CD14-positive monocyte (primary cell): ENCODE measurements at regions not wholly inside any gene's neighbourhood (a gene's known extent, or its start where the extent isn't known, plus 50 kb on each side); places are given as distances from the start of the nearest gene placed in this dataset.

Source experiments
- DNase-seq, 3 donors: peaks; one replicate each; pipeline ENCODE4 v3.0.0-alpha.2; 2011 to 2022
- H2AFZ ChIP-seq: 2 replicates; pipeline ENCODE4 v1.6.0; 2012; ENCODE audit warnings: mild to moderate bottlenecking, low read depth, low read length, inconsistent platforms; ENCODE audit not compliant: insufficient read depth, poor library complexity, severe bottlenecking
- H3K27ac ChIP-seq, 2 donors: 1 replicate in 1 of 2; 2 replicates in 1 of 2; pipeline ENCODE4 v1.5.1; 2012 to 2013; ENCODE audit warnings: low read length in 2 of 2, control low read depth in 1 of 2, inconsistent platforms in 1 of 2, low read depth in 1 of 2, mild to moderate bottlenecking in 1 of 2
- H3K27me3 ChIP-seq, 2 donors: one replicate each; pipeline versions ENCODE4 v1.6.0 to v1.6.1; 2011 to 2013; ENCODE audit warnings: low read length in 2 of 2; ENCODE audit not compliant: control insufficient read depth in 2 of 2, insufficient read depth in 2 of 2
- H3K36me3 ChIP-seq, 2 donors: replicated peaks in 1 of 2; 1 replicate in 1 of 2; 2 replicates in 1 of 2; pipeline versions ENCODE4 v1.5.1 to v1.6.1; 2012 to 2013; ENCODE audit warnings: low read length in 2 of 2, control low read depth in 1 of 2, inconsistent platforms in 1 of 2, mild to moderate bottlenecking in 1 of 2; ENCODE audit not compliant: insufficient read depth in 2 of 2, control insufficient read depth in 1 of 2
- H3K4me1 ChIP-seq, 2 donors: 1 replicate in 1 of 2; 2 replicates in 1 of 2; pipeline versions ENCODE4 v1.5.1 to v1.6.1; 2012 to 2013; ENCODE audit warnings: low read length in 2 of 2, control low read depth in 1 of 2, inconsistent platforms in 1 of 2, mild to moderate bottlenecking in 1 of 2, moderate library complexity in 1 of 2; ENCODE audit not compliant: insufficient read depth in 2 of 2, control insufficient read depth in 1 of 2
- H3K4me2 ChIP-seq: replicated peaks from 2 replicates; pipeline ENCODE3; 2012; ENCODE audit warnings: low read length, moderate library complexity, mild to moderate bottlenecking; ENCODE audit not compliant: poor library complexity, severe bottlenecking; ENCODE audit errors: extremely low read depth
- H3K4me3 ChIP-seq, 3 experiments: fragments of 200-600 bp in 1 of 3; sonication (generic) in 1 of 3; replicated peaks in 1 of 3; 1 replicate in 2 of 3; 2 replicates in 1 of 3; pipeline ENCODE4 v1.5.1; 2011 to 2013; ENCODE audit warnings: low read length in 3 of 3, mild to moderate bottlenecking in 3 of 3, control low read depth in 2 of 3, low read depth in 2 of 3, inconsistent platforms in 1 of 3, moderate library complexity in 1 of 3
- H3K79me2 ChIP-seq: 2 replicates; pipeline ENCODE4 v1.6.0; 2012; ENCODE audit warnings: mild to moderate bottlenecking, control low read depth, inconsistent platforms, low read length, moderate library complexity; ENCODE audit not compliant: insufficient read depth
- H3K9ac ChIP-seq: 2 replicates; pipeline ENCODE4 v1.6.0; 2017; ENCODE audit warnings: low read length, mild to moderate bottlenecking; ENCODE audit not compliant: insufficient read depth, poor library complexity, severe bottlenecking
- H3K9me3 ChIP-seq, 2 donors: replicated peaks in 1 of 2; 1 replicate in 1 of 2; 2 replicates in 1 of 2; pipeline versions ENCODE4 v1.5.1 to v1.6.1; 2012 to 2013; ENCODE audit warnings: low read length in 2 of 2, control low read depth in 1 of 2; ENCODE audit not compliant: control insufficient read depth in 1 of 2, insufficient read depth in 1 of 2
- H4K20me1 ChIP-seq: 2 replicates; pipeline ENCODE4 v1.6.0; 2012; ENCODE audit warnings: mild to moderate bottlenecking, low read length, control low read depth, moderate library complexity; ENCODE audit not compliant: insufficient read depth
- H3K27ac Mint-ChIP-seq, 7 donors: one replicate each; pipeline ENCODE4 v1.8.0; 2020; ENCODE audit warnings: mild to moderate bottlenecking in 7 of 7, mixed read lengths in 7 of 7, moderate library complexity in 6 of 7, inconsistent platforms in 2 of 7
- H3K27me3 Mint-ChIP-seq, 3 donors: one replicate each; pipeline ENCODE4 v1.8.0; 2021 to 2022; ENCODE audit warnings: low read depth in 3 of 3, mild to moderate bottlenecking in 3 of 3, mixed read lengths in 3 of 3, moderate library complexity in 3 of 3, inconsistent platforms in 1 of 3
- H3K36me3 Mint-ChIP-seq, 2 donors: one replicate each; pipeline ENCODE4 v1.8.0; 2020; ENCODE audit warnings: mixed read lengths in 2 of 2, inconsistent platforms in 1 of 2, mild to moderate bottlenecking in 1 of 2
- H3K4me1 Mint-ChIP-seq: one replicate; pipeline ENCODE4 v1.8.0; 2020; ENCODE audit warnings: mild to moderate bottlenecking, mixed read lengths
- H3K4me3 Mint-ChIP-seq, 2 donors: one replicate each; pipeline ENCODE4 v1.8.0; 2020; ENCODE audit warnings: mild to moderate bottlenecking in 2 of 2, mixed read lengths in 2 of 2, moderate library complexity in 1 of 2
- H3K9me3 Mint-ChIP-seq, 7 donors: one replicate each; pipeline ENCODE4 v1.8.0; 2020 to 2022; ENCODE audit warnings: mixed read lengths in 7 of 7, mild to moderate bottlenecking in 6 of 7, moderate library complexity in 6 of 7, inconsistent platforms in 2 of 7
- WGBS: methylation state at CpG from one replicate; pipeline ENCODE4 v1.1.5; 2013; ENCODE audit warnings: missing lambda C conversion rate; ENCODE audit not compliant: insufficient coverage; 5-methylcytosine and 5-hydroxymethylcytosine counted together
- intact Hi-C, 2 donors: fragments of 100-400 bp; cut with micrococcal nuclease; formaldehyde crosslinking; loops; one replicate each; pipeline versions ENCODE4 v1.15.0 to v1.15.1; 2023
- TF ChIP-seq, protein P1 (sequence below): fragments of 200-600 bp; IDR thresholded peaks from one replicate; pipeline ENCODE4 v1.8.0; 2022; ENCODE audit warnings: antibody characterized with exemption, mild to moderate bottlenecking

DNA sequence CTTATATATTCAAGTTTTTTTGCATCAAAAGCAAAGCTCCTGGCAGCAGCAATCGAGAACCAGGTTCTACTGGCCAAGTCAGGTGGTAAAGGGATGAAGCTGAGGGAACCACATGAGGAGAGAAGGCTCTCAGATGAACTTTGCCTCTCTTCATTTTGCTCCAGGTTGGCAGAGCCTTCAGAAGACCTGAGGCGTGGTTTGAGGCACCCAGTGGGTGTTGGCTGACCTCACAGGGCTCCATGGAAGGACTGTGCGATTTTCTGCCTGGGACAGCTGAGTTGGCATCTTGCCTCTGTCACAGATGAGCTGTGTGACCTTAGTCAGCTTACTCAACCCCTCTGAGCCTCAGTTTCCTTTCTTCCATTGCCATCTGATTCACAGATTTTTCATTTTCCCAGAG is 89.0 kb downstream of the INSIG2 start:
- Mint-ChIP-seq H3K36me3 (no peaks in the 10 kb centered on the region), H3K27ac (no peak overlapping the region), H3K9me3 (peaks cover 0 to 2% (median 0%) of the 10 kb centered on the region in 7 donors), H3K27me3 (peaks cover 3 to 7% (median 6%) of the 10 kb centered on the region in 3 donors), H3K4me3 (no peak overlapping the region), H3K4me1 (peaks cover 28% of the 10 kb centered on the region)
- Histone ChIP-seq H4K20me1 (no peaks in the 10 kb centered on the region), H3K36me3 (no peaks in the 10 kb centered on the region), H3K4me3 (no peak overlapping the region), H3K9ac (no peak overlapping the region), H3K4me1 (peaks cover 14 to 20% of the 10 kb centered on the region in 2 donors), H3K27me3 (no peaks in the 10 kb centered on the region), H2AFZ (peak overlapping the region; percentile 22), H3K27ac (no peak overlapping the region), H3K79me2 (no peaks in the 10 kb centered on the region), H3K9me3 (no peaks in the 10 kb centered on the region), H3K4me2 (no peak overlapping the region)
- intact Hi-C loops, result loop anchor here in 1 of 2 donors (10.0 kb wide), 1 partner anchor 53 kb away; no protein-coding TSS in a partner anchor
- TF ChIP-seq, protein P1, sequence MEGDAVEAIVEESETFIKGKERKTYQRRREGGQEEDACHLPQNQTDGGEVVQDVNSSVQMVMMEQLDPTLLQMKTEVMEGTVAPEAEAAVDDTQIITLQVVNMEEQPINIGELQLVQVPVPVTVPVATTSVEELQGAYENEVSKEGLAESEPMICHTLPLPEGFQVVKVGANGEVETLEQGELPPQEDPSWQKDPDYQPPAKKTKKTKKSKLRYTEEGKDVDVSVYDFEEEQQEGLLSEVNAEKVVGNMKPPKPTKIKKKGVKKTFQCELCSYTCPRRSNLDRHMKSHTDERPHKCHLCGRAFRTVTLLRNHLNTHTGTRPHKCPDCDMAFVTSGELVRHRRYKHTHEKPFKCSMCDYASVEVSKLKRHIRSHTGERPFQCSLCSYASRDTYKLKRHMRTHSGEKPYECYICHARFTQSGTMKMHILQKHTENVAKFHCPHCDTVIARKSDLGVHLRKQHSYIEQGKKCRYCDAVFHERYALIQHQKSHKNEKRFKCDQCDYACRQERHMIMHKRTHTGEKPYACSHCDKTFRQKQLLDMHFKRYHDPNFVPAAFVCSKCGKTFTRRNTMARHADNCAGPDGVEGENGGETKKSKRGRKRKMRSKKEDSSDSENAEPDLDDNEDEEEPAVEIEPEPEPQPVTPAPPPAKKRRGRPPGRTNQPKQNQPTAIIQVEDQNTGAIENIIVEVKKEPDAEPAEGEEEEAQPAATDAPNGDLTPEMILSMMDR, result no peak
- 62% methylated on average over 3 of the region's 3 CpGs for WGBS
- DNase-seq, result peak in 1 of 3 donors; percentile 14

DNA sequence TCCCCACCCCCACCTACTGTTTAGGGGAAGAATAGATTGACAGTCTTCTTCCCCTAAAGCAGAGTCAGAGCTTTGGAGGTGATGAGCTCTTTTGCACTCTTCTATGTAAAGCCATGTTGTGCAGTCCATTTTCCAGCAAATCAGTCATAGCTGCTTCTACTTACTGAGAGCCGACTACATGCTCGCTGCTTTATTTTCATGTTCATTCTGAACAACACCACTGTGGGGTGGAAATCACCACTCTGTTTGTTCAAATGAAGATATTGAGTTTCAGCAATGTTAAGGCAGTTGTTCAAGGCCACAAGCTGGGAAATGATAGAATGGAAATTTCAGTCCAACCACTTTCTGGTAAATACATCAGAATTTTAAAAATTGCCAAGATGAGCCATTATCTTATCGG is 88.3 kb downstream of the INSIG2 start:
- H3K27ac Mint-ChIP-seq, result no peak overlapping the region
- H3K4me1 Mint-ChIP-seq, result peaks cover 28% of the 10 kb centered on the region
- Histone ChIP-seq H3K9me3 (no peaks in the 10 kb centered on the region), H3K4me1 (peaks cover 14 to 20% of the 10 kb centered on the region in 2 donors), H3K27me3 (no peaks in the 10 kb centered on the region), H4K20me1 (no peaks in the 10 kb centered on the region), H3K27ac (no peak overlapping the region), H3K4me2 (no peak overlapping the region), H3K4me3 (no peak overlapping the region), H3K36me3 (no peaks in the 10 kb centered on the region), H2AFZ (peak overlapping the region; percentile 22), H3K79me2 (no peaks in the 10 kb centered on the region), H3K9ac (no peak overlapping the region)
- no CpG with 5 or more reads among the region's 3 CpGs for WGBS
- intact Hi-C loops, result loop anchor here in 1 of 2 donors (10.0 kb wide), 1 partner anchor 52 kb away; no protein-coding TSS in a partner anchor
- H3K9me3 Mint-ChIP-seq, result peaks cover 0 to 2% (median 0%) of the 10 kb centered on the region in 7 donors
- H3K36me3 Mint-ChIP-seq, result no peaks in the 10 kb centered on the region
- TF ChIP-seq, protein P1, result no peak
- H3K27me3 Mint-ChIP-seq, result peaks cover 3 to 7% (median 6%) of the 10 kb centered on the region in 3 donors
- DNase-seq, result no peak
- no peak overlapping the region for H3K4me3 Mint-ChIP-seq
